ENCODE measurements at regions not wholly inside any gene's neighbourhood (a gene's known extent, or its start where the extent isn't known, plus 50 kb on each side); places are given as distances from the start of the nearest gene placed in this dataset.

DNA sequence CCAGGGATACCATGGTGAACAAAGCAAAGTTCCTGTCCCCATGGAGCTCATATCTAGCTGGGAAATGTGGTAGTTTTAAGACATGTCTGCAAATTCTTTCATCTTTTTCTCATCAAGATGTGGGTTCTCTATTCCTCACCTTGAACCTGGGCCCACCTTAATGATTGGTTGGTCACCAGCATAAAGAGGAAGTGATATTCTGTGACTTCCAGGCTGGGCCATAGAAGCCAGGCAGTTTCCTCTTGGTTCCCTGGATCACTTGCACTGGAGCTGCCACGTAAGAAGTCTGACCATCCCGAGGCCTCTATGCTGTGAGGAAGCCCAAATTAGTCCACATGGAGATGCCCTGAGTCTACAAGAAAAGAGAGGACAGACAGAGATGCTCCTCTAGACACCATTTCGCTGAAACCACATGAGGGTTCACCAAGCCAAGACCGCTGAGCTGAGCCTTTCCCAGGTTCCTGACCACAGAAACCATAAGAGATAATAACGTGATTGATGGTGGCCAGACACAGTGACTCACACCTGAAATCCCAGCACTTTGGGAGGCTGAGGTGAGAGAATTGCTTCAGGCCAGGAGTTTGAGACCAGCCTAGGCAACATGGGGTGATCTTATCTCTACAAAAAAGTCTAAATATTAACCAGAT, 119.5 kb upstream of the ISX start:
- no peak for TF ChIP-seq TAF1 (conservative IDR thresholded peaks at IDR 0.05)
- no peak for TF ChIP-seq CTCF (IDR thresholded peaks at IDR 0.05; ENCODE audit: low read depth, low read length, missing input control)
- TF ChIP-seq, protein P1, sequence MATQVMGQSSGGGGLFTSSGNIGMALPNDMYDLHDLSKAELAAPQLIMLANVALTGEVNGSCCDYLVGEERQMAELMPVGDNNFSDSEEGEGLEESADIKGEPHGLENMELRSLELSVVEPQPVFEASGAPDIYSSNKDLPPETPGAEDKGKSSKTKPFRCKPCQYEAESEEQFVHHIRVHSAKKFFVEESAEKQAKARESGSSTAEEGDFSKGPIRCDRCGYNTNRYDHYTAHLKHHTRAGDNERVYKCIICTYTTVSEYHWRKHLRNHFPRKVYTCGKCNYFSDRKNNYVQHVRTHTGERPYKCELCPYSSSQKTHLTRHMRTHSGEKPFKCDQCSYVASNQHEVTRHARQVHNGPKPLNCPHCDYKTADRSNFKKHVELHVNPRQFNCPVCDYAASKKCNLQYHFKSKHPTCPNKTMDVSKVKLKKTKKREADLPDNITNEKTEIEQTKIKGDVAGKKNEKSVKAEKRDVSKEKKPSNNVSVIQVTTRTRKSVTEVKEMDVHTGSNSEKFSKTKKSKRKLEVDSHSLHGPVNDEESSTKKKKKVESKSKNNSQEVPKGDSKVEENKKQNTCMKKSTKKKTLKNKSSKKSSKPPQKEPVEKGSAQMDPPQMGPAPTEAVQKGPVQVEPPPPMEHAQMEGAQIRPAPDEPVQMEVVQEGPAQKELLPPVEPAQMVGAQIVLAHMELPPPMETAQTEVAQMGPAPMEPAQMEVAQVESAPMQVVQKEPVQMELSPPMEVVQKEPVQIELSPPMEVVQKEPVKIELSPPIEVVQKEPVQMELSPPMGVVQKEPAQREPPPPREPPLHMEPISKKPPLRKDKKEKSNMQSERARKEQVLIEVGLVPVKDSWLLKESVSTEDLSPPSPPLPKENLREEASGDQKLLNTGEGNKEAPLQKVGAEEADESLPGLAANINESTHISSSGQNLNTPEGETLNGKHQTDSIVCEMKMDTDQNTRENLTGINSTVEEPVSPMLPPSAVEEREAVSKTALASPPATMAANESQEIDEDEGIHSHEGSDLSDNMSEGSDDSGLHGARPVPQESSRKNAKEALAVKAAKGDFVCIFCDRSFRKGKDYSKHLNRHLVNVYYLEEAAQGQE (IDR thresholded peaks at IDR 0.05), result no peak
- no peak for TF ChIP-seq RXRA (IDR thresholded peaks at IDR 0.05)
- TF ChIP-seq RAD21 (IDR thresholded peaks at IDR 0.05), result no peak
- TF ChIP-seq, protein P2, sequence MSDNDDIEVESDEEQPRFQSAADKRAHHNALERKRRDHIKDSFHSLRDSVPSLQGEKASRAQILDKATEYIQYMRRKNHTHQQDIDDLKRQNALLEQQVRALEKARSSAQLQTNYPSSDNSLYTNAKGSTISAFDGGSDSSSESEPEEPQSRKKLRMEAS (IDR thresholded peaks at IDR 0.05), result no peak
- TF ChIP-seq YY1 (IDR thresholded peaks at IDR 0.05), result no peak
- TF ChIP-seq JUND (IDR thresholded peaks at IDR 0.05), result no peak
- no peak for TF ChIP-seq GABPA (IDR thresholded peaks at IDR 0.05 in 1 of 2, conservative IDR thresholded peaks at IDR 0.05 in 1 of 2)
- TF ChIP-seq EGR1 (IDR thresholded peaks at IDR 0.05; ENCODE audit: low read depth in 2 of 2), result no peak
- TF ChIP-seq, protein P3, sequence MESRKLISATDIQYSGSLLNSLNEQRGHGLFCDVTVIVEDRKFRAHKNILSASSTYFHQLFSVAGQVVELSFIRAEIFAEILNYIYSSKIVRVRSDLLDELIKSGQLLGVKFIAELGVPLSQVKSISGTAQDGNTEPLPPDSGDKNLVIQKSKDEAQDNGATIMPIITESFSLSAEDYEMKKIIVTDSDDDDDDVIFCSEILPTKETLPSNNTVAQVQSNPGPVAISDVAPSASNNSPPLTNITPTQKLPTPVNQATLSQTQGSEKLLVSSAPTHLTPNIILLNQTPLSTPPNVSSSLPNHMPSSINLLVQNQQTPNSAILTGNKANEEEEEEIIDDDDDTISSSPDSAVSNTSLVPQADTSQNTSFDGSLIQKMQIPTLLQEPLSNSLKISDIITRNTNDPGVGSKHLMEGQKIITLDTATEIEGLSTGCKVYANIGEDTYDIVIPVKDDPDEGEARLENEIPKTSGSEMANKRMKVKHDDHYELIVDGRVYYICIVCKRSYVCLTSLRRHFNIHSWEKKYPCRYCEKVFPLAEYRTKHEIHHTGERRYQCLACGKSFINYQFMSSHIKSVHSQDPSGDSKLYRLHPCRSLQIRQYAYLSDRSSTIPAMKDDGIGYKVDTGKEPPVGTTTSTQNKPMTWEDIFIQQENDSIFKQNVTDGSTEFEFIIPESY (IDR thresholded peaks at IDR 0.05), result no peak
- TF ChIP-seq, protein P4, sequence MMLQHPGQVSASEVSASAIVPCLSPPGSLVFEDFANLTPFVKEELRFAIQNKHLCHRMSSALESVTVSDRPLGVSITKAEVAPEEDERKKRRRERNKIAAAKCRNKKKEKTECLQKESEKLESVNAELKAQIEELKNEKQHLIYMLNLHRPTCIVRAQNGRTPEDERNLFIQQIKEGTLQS (IDR thresholded peaks at IDR 0.05), result no peak
